K562 (cell line): ENCODE measurements at regions not wholly inside any gene's neighbourhood (a gene's known extent, or its start where the extent isn't known, plus 50 kb on each side); places are given as distances from the start of the nearest gene placed in this dataset.

Source experiments
- ATAC-seq: fragments of 200-7000 bp; cut with Tn5 transposase; 3 replicates; pipeline ENCODE4 v1.9.1; 2020; ENCODE audit warnings: moderate library complexity
- BruUV-seq: library from RNA; stranded (reverse); fragments of 400-500 nt; replicated peaks from 2 replicates; lab custom pipeline; 2021; lab: Mats Ljungman, UMichigan
- CTCF ChIA-PET: fragments of 300-600 bp; formaldehyde crosslinking; extraction: SDS; loops from one replicate; lab custom pipeline; 2021; ENCODE audit warnings: low intra/inter-chr PET ratio; lab: Yijun Ruan, JAX
- POLR2A ChIA-PET: fragments of 300-600, 350-650 bp; sonication (Branson Sonifier 250); formaldehyde crosslinking; extraction: SDS; loops from one replicate; lab custom pipeline; 2021; ENCODE audit warnings: antibody characterized with exemption, inconsistent platforms; lab: Yijun Ruan, JAX
- DNase-seq, 4 experiments: peaks; one replicate each; pipeline versions ENCODE4 v3.0.0 to v3.0.0-alpha.2; 2011 to 2018; ENCODE audit warnings: low spot score in 3 of 4, mixed read lengths in 3 of 4; ENCODE audit errors: extremely low read depth in 1 of 4
- FAIRE-seq: peaks from 2 replicates; lab custom pipeline; 2011; peaks lifted over from hg19 to GRCh38; lab: Jason Lieb, UNC
- H2AFZ ChIP-seq: 2 replicates; pipeline ENCODE4 v1.6.0; 2011; ENCODE audit warnings: low read depth, low read length, control low read depth, inconsistent platforms
- H3K27ac ChIP-seq: fragments of 200-600 bp; 3 replicates; pipeline ENCODE4 v1.8.0; 2011; ENCODE audit warnings: low read depth, mild to moderate bottlenecking, control low read depth, inconsistent platforms, low read length, moderate library complexity, mixed read lengths; ENCODE audit errors: extremely low read depth
- H3K27me3 ChIP-seq, 2 experiments: fragments of 300-600 bp in 1 of 2; 2 replicates in 1 of 2; 3 replicates in 1 of 2; pipeline versions ENCODE4 v1.6.0 to v1.8.0; 2011; ENCODE audit warnings: inconsistent platforms in 2 of 2, low read length in 2 of 2, mild to moderate bottlenecking in 1 of 2, mixed read lengths in 1 of 2, moderate library complexity in 1 of 2; ENCODE audit not compliant: control insufficient read depth in 2 of 2, insufficient read depth in 2 of 2
- H3K36me3 ChIP-seq: fragments of 300-600 bp; 3 replicates; pipeline ENCODE4 v1.8.0; 2011; ENCODE audit warnings: mild to moderate bottlenecking, low read length, inconsistent platforms; ENCODE audit not compliant: control insufficient read depth, insufficient read depth
- H3K4me1 ChIP-seq, 2 experiments: fragments of 200-600 bp in 1 of 2; replicated peaks in 1 of 2; 2 replicates in 1 of 2; 3 replicates in 1 of 2; pipeline versions ENCODE4 v1.5.1 to v1.8.0; 2011; ENCODE audit warnings: inconsistent platforms in 2 of 2, low read length in 2 of 2, mild to moderate bottlenecking in 1 of 2, mixed read lengths in 1 of 2, moderate library complexity in 1 of 2; ENCODE audit not compliant: control insufficient read depth in 2 of 2, insufficient read depth in 2 of 2
- H3K4me2 ChIP-seq: 2 replicates; pipeline ENCODE4 v1.6.1; 2011; ENCODE audit warnings: low read length, control low read depth, inconsistent platforms, mixed read lengths; ENCODE audit not compliant: insufficient read depth
- H3K4me3 ChIP-seq: fragments of 200-600 bp; sonication (generic), shearing (Covaris generic); 2 replicates; pipeline ENCODE4 v1.5.1; 2016; ENCODE audit warnings: control low read depth, inconsistent platforms
- H3K79me2 ChIP-seq: fragments of 200-600 bp; 3 replicates; pipeline ENCODE4 v1.8.0; 2011; ENCODE audit warnings: low read length, inconsistent platforms; ENCODE audit not compliant: control insufficient read depth, insufficient read depth
- H3K9ac ChIP-seq, 2 experiments: 2 replicates each; pipeline versions ENCODE4 v1.6.0 to v1.6.1; 2011; ENCODE audit warnings: low read depth in 2 of 2, low read length in 2 of 2, control low read depth in 1 of 2, inconsistent platforms in 1 of 2, mild to moderate bottlenecking in 1 of 2, mixed read lengths in 1 of 2; ENCODE audit not compliant: insufficient read depth in 1 of 2
- H3K9me1 ChIP-seq: one replicate; pipeline ENCODE4 v1.6.0; 2011; ENCODE audit warnings: inconsistent platforms, mild to moderate bottlenecking, low read length, moderate library complexity; ENCODE audit not compliant: control insufficient read depth, insufficient read depth
- H3K9me3 ChIP-seq: replicated peaks from 2 replicates; pipeline ENCODE4 v1.5.1; 2011; ENCODE audit warnings: low read depth, low read length, inconsistent platforms; ENCODE audit not compliant: control insufficient read depth, insufficient read depth
- H4K20me1 ChIP-seq: replicated peaks from 2 replicates; pipeline ENCODE4 v1.6.1; 2011; ENCODE audit warnings: low read length, inconsistent platforms, mixed read lengths; ENCODE audit not compliant: control insufficient read depth, insufficient read depth
- BRCA1 ChIP-seq, 2 experiments: fragments of 450-650 bp in 1 of 2; sonication (generic) in 1 of 2; formaldehyde crosslinking in 1 of 2; IDR thresholded peaks; 2 replicates each; pipeline versions ENCODE4 v1.5.0 to v1.6.1; 2017 to 2020; ENCODE audit warnings: mild to moderate bottlenecking in 1 of 2, missing genetic modification reagents in 1 of 2
- JUND ChIP-seq, 2 experiments: IDR thresholded peaks; 2 replicates in 1 of 2; 3 replicates in 1 of 2; pipeline ENCODE4 v1.6.1; 2011; ENCODE audit warnings: borderline replicate concordance in 2 of 2, low read depth in 2 of 2, low read length in 2 of 2, improper control_type of control experiment in 1 of 2, missing biosample characterization in 1 of 2, missing genetic modification characterization in 1 of 2, missing genetic modification reagents in 1 of 2
- NFYB ChIP-seq: IDR thresholded peaks from 2 replicates; pipeline ENCODE4 v1.6.1; 2011; ENCODE audit warnings: mild to moderate bottlenecking, moderate library complexity; ENCODE audit not compliant: insufficient read length; ENCODE audit errors: extremely low read depth
- ZNF133 ChIP-seq: fragments of 250-450 bp; sonication (Bioruptor Pico); IDR thresholded peaks from 2 replicates; pipeline ENCODE4 v1.4.0; 2020; ENCODE audit warnings: mild to moderate bottlenecking
- ZNF75A ChIP-seq: fragments of 450-650 bp; formaldehyde crosslinking; IDR thresholded peaks from 2 replicates; pipeline ENCODE4 v1.4.0; 2020; ENCODE audit warnings: mild to moderate bottlenecking
- WGBS: fragments of 100-300 bp; shearing (Covaris generic); methylation state at CpG from one replicate; pipeline ENCODE4 v1.1.6; 2016; ENCODE audit warnings: low coverage, mixed read lengths; ENCODE audit not compliant: insufficient coverage; ENCODE audit errors: missing lambda C conversion rate; 5-methylcytosine and 5-hydroxymethylcytosine counted together
- in situ Hi-C: fragments of 300-500 bp; cut with MboI; formaldehyde crosslinking; loops from 4 replicates; pipeline ENCODE4 v1.15.0; 2018; ENCODE audit warnings: inconsistent platforms, mixed read lengths
- intact Hi-C: fragments of 100-400 bp; cut with micrococcal nuclease; formaldehyde crosslinking; loops from 2 replicates; pipeline ENCODE4 v1.14.2; 2022

DNA sequence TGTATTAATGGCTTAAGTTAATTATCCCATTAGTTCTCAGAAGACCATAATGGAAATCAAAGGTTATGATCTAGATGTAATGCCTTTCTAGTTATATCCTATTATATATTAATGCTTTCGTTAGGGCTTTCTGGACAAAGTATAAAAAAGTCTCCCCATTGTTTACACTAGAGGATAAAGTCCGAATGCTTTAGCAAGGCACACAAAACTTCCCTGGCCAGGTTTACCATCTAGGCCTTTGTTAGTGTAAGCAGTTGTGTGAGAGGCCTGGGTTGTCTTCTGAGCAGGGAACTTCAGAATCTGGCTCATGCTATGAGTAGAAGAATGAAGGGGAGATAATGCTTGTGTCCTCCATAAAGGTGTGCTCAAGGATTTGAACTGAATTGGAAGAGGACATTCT is 106.3 kb upstream of the MEIS2 start:
- H3K4me2 ChIP-seq: no peak overlapping the region
- no peak overlapping the region for H2AFZ ChIP-seq
- no peak overlapping the region for H3K4me3 ChIP-seq
- BruUV-seq: no TSS peak
- WGBS: 0% methylated on average over 2 of the region's 2 CpGs
- intact Hi-C loops (no loop called here), in situ Hi-C loops (no loop called here)
- no peaks in the 10 kb centered on the region for H4K20me1 ChIP-seq
- no peaks in the 10 kb centered on the region for H3K79me2 ChIP-seq
- ATAC-seq (no peak), DNase-seq (no peak), FAIRE-seq (no peak)
- TF ChIP-seq ZNF75A (no peak), JUND (IDR thresholded peaks at IDR 0.05; ENCODE audit: borderline replicate concordance, low read depth, low read length) (no peak), JUND (tag; IDR thresholded peaks at IDR 0.05; ENCODE audit: borderline replicate concordance, low read depth, low read length) (no peak)
- POLR2A ChIA-PET: no interaction called here
- no peaks in the 10 kb centered on the region for H3K9me3 ChIP-seq
- no peaks in the 10 kb centered on the region for H3K36me3 ChIP-seq
- no peaks in the 10 kb centered on the region for H3K9me1 ChIP-seq
- no peaks in the 10 kb centered on the region for H3K4me1 ChIP-seq
- no peak overlapping the region for H3K9ac ChIP-seq
- no peak overlapping the region for H3K27ac ChIP-seq
- H3K27me3 ChIP-seq: no peaks in the 10 kb centered on the region
- CTCF ChIA-PET: no interaction called here

DNA sequence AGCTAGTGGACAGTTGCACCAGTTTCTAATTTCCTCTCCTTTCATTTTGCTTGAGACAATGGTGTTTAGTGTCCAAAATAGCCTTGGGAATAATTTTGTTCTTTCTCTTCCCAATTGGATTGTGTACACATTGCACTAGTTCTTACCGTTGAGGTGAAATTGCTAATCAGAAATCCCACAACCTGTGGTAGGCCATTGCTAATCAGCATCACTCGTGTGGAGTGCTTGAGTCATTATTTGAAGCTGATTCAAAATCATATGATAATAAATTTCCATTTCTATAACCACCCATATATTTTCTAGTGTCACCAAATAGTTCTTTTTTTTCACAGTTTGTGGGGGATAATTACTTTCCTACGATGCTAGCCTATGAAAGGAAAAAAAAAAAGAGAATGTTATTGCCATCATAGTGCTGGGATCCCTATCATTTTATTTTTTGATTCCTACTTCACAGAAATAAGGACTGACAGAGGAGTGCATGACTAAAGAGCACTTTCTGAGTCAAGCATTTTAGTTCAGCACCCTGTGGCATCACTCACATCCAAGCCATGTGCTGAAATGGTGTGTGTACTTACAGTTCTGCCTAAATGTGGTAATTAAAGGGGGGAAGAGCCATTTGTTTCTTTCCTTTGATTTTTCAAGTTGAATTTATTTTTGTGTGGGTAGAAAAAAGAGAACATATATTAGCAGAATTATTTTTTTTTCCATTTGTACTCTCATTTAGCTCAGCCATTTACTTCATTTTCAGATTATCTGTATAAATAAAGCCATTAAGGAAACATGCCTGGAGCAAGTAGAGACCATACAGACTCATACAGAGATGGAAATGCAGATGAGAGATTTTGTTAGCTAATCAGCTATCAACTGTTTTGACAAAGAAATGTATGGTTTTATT is 108.0 kb upstream of the MEIS2 start:
- no peak for DNase-seq
- no peak for FAIRE-seq
- POLR2A ChIA-PET: no interaction called here
- intact Hi-C loops: no loop called here
- H3K79me2 ChIP-seq: no peaks in the 10 kb centered on the region
- in situ Hi-C loops: no loop called here
- no peaks in the 10 kb centered on the region for H3K9me3 ChIP-seq
- 0% methylated on average over 3 of the region's 3 CpGs for WGBS
- H2AFZ ChIP-seq: no peak overlapping the region
- no TSS peak for BruUV-seq
- no peaks in the 10 kb centered on the region for H3K4me1 ChIP-seq
- no peak overlapping the region for H3K4me2 ChIP-seq
- H3K27ac ChIP-seq: no peak overlapping the region
- H3K36me3 ChIP-seq: no peaks in the 10 kb centered on the region
- no peaks in the 10 kb centered on the region for H3K27me3 ChIP-seq
- CTCF ChIA-PET: no interaction called here
- no peaks in the 10 kb centered on the region for H3K9me1 ChIP-seq
- no peak for ATAC-seq
- no peaks in the 10 kb centered on the region for H4K20me1 ChIP-seq
- no peak overlapping the region for H3K9ac ChIP-seq
- no peak overlapping the region for H3K4me3 ChIP-seq
- no peak for TF ChIP-seq BRCA1 (IDR thresholded peaks at IDR 0.05)
- TF ChIP-seq BRCA1 (CRISPR knock-in tag; IDR thresholded peaks at IDR 0.05): no peak
- no peak for TF ChIP-seq ZNF133 (CRISPR knock-in tag)
- TF ChIP-seq NFYB: no peak
